NCI-H1092 (cell line): ENCODE measurements at regions not wholly inside any gene's neighbourhood (a gene's known extent, or its start where the extent isn't known, plus 50 kb on each side); places are given as distances from the start of the nearest gene placed in this dataset.

ENCODE experiments used
- DNase-seq: peaks from one replicate; lab custom pipeline; 2025; lab: John Stamatoyannopoulos, UW

GRCh38 chr2:147363181-147363580, 481.6 kb upstream of the ACVR2A start:
- no peak for DNase-seq

GRCh38 chr2:147358375-147358774, 486.5 kb upstream of the ACVR2A start:
- DNase-seq, result no peak

DNA sequence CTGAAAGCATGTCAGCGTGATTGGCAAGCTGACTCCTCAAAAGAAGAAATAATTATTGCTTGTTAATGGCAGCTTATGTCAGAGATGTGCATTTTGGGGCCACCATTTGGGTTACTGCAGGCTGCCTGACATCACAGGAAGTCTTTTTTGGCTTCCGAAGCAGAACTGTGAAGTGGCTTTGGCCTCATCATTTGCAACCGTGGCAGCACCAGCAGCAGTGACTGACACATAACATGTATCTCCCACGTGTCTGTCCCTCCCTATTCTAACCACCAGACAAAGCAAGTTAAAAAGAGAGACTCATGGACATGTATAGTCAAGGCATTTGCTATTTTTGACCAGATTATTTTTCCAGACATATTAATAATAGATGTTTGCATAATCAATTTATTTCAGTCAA, 488.7 kb upstream of the ACVR2A start:
- no peak for DNase-seq

DNA sequence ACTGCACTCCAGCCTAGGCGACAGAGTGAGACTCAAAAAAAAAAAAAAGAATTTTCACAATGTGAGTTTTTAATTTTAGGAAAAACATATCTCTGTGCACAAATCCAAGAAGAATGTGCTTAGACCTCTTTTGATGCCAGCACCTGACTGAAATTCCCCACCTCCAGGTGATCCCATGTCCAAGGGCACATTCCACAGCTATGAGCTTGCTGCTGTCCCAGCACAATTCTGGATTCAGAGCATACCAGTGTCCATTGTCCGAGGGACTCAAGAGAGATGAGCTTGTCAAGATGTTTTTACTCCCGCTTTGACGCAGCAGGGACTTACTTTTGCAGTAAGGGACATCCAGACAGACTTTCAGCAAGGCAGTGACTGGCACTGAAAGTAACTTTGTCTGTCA, 489.1 kb upstream of the ACVR2A start:
- DNase-seq, result no peak

- DNase-seq, result no peak
Observed at GRCh38 chr2:147353072-147353381, 491.8 kb upstream of the ACVR2A start.

GRCh38 chr2:147352264-147353071, 492.4 kb upstream of the ACVR2A start:
- peak; percentile 58 for DNase-seq

- no peak for DNase-seq
Observed at GRCh38 chr2:147351784-147352183, 493.0 kb upstream of the ACVR2A start.

- no peak for DNase-seq
Observed at GRCh38 chr2:147348931-147349555, 495.8 kb upstream of the ACVR2A start.

DNA sequence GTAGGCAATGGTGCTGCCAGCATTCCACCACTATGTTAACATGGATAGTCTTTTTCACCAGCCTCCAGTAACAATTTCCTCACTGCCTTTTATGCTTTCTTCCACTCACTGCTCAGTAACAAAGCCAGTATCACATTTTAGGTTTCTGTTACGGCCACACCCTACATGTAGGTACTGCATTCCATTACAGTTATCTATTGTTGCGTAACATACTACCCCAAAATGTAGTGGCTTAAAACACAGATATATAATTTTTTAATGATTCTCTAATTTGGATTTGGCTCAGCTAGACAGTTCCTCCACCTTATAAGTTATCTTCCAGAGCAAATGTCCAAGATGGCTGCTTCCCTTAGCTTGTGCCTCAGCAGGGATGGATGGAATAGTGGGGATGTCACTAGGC, 498.7 kb upstream of the ACVR2A start:
- no peak for DNase-seq

GRCh38 chr2:147345246-147345645, 499.6 kb upstream of the ACVR2A start:
- DNase-seq, result no peak

GRCh38 chr2:147342329-147342728, 502.5 kb upstream of the ACVR2A start:
- no peak for DNase-seq

GRCh38 chr2:147331790-147332419, 512.9 kb upstream of the ACVR2A start:
- DNase-seq, result peak; percentile 13

DNA sequence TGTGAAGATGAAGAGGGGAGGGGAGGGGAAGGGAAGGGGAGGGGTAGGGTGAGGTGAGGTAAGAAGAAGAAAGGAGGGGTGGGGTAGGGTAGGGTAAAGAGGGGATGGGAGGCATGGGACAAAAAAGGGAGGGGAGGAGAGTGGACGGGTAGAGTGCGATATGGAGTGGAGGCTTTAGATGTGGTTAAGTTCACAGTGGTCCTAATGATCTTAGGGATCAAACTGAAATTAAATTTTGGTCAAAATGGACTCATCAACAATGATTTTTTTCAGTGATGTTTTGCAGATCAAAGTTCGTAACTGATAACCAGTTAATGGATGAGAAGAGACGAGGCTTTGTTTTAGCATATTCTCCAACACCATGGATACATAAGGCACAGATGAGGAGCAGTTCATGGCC, 513.9 kb upstream of the ACVR2A start:
- DNase-seq, result no peak

- DNase-seq, result no peak
Observed at GRCh38 chr2:147327613-147328012, 517.2 kb upstream of the ACVR2A start.

- DNase-seq, result no peak
Observed at GRCh38 chr2:147325990-147326389, 518.8 kb upstream of the ACVR2A start.

DNA sequence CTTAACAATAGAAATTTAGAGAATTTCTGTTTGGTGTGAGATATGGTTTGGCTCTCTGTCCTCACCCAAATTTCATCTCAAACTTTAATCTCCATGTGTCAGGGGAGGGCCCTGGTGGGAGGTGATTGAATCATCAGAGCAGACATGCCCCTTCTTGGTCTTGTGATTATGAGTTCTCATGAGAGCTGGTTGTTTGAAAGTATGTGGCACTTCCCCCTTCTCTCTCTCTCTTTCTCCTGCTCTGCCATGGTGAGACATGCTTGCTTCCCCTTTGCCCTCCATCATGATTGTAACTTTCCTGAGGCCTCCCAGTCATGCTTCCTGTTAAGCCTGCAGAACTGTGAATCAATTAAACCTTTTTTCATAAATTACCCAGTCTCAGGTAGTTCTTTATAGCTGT, 524.7 kb upstream of the ACVR2A start:
- DNase-seq, result no peak

DNA sequence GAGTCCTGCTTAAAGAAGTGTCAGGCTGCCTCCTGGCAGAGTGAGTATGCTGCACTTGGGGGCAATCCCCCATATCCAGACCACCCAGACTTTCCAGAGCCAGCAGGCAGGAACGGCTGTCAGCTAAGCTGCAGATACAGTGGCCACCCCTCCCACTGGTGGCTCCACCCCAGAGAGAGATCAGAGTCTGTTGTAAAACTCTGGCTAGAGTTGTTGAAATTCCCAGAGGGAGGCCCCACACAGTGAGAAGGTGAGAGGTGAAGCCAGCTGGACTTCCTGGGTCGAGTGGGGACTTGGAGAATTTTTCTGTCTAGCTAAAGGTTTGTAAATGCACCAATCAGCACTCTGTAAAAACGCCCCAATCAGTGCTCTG, 533.8 kb upstream of the ACVR2A start:
- DNase-seq, result no peak

- DNase-seq, result no peak
Observed at GRCh38 chr2:147310335-147311057, 534.3 kb upstream of the ACVR2A start.

DNA sequence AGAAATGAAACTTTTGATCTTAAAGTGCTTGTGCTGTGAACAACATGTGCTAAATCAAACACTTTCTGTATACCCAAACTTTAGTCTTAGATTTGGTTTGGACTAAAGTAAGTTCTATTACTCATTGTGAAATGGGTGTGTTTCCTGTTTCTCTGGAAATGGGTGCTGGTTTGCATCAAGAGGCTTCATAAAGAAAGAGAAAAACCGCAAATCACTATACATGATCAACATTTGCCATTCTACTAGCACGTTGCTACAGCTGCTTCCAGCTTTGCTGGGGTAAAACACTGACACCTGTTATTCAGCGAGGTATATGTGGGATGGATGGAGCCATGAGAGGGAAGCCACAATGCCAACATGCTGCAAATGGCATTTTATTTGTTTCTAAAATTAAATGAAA, 547.0 kb upstream of the ACVR2A start:
- DNase-seq, result no peak

DNA sequence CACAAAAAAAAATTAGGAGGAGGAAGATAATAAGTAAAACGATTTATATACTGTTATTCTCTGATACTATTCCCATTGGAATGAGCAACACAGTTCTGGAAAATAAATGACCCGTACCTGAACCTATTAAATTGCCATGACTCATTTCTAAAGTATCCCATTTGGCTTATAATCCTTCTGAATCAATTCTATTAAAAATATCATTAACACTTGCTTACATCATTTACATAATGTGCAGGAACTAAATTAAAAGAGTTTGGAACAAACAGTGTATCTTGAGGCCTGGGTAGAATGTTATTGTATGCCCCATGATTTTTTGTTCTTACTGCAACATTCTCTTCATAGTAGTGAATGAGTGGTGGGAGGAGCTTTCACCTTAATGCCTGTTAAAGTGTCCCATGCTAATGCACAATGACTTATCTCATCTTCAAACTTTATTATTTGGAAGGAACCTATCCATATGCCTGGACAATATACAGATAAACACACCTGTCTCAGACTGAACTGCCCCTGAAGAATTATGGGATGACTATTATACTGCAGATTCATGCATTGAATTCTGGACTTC, 549.9 kb upstream of the ACVR2A start:
- no peak for DNase-seq

- no peak for DNase-seq
Observed at GRCh38 chr2:147293991-147294824, 550.6 kb upstream of the ACVR2A start.

DNA sequence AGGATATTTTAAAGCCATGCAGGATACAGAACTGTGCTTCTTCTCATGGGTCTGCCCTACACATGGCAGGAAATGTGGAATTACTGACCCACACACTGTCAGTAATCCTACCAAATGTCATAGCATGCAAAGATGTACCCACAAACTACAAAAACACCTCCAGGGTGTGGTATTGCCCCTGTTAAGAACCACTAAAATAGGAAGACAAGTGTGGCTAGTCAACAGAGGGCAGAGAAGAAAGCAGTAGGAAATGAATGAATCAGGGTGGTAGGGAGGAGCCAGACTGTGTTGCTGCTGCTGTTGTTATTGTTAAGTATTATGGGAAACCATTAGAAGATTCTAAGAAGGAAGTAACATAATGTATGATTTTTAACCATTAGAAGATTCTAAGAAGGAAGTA, 556.7 kb upstream of the ACVR2A start:
- no peak for DNase-seq
